H9 (cell line): ENCODE measurements at regions not wholly inside any gene's neighbourhood (a gene's known extent, or its start where the extent isn't known, plus 50 kb on each side); places are given as distances from the start of the nearest gene placed in this dataset.

Source experiments
- DNase-seq: peaks from one replicate; pipeline ENCODE4 v3.0.0-alpha.2; 2017
- H2AFZ ChIP-seq: one replicate; pipeline ENCODE4 v1.6.1; 2013; ENCODE audit warnings: mild to moderate bottlenecking, low read length, control low read depth, moderate library complexity
- H2AK5ac ChIP-seq: 2 replicates; pipeline ENCODE4 v1.6.1; 2013; ENCODE audit warnings: low read length, control low read depth, mixed read lengths; ENCODE audit not compliant: insufficient read length
- H2BK120ac ChIP-seq: one replicate; pipeline ENCODE4 v1.6.1; 2013; ENCODE audit warnings: low read depth, mild to moderate bottlenecking, low read length, control low read depth, inconsistent platforms; ENCODE audit not compliant: poor library complexity, severe bottlenecking
- H2BK12ac ChIP-seq: 2 replicates; pipeline ENCODE4 v1.6.1; 2013; ENCODE audit warnings: low read length, control low read depth, mixed read lengths, low read depth; ENCODE audit not compliant: insufficient read length
- H2BK15ac ChIP-seq: 2 replicates; pipeline ENCODE4 v1.6.1; 2013; ENCODE audit warnings: low read depth, low read length, control low read depth
- H2BK20ac ChIP-seq: one replicate; pipeline ENCODE4 v1.6.1; 2013; ENCODE audit warnings: low read depth, mild to moderate bottlenecking, low read length, control low read depth, inconsistent platforms; ENCODE audit not compliant: poor library complexity, severe bottlenecking
- H2BK5ac ChIP-seq: 2 replicates; pipeline ENCODE4 v1.6.1; 2013; ENCODE audit warnings: low read length, control low read depth, mixed read lengths; ENCODE audit not compliant: insufficient read length
- H3K14ac ChIP-seq: 2 replicates; pipeline ENCODE4 v1.6.1; 2013; ENCODE audit warnings: low read length, control low read depth; ENCODE audit not compliant: insufficient read depth
- H3K18ac ChIP-seq: 2 replicates; pipeline ENCODE4 v1.6.1; 2013; ENCODE audit warnings: low read depth, mild to moderate bottlenecking, mixed read lengths, low read length, control low read depth; ENCODE audit not compliant: insufficient read length
- H3K23ac ChIP-seq: 2 replicates; pipeline ENCODE4 v1.6.1; 2013; ENCODE audit warnings: low read length, control low read depth, mixed read lengths, low read depth; ENCODE audit not compliant: insufficient read length
- H3K23me2 ChIP-seq: 2 replicates; pipeline ENCODE4 v1.6.1; 2013; ENCODE audit warnings: low read depth, mild to moderate bottlenecking, mixed read lengths, low read length, control low read depth; ENCODE audit not compliant: insufficient read length, poor library complexity, severe bottlenecking
- H3K27ac ChIP-seq: 2 replicates; pipeline ENCODE4 v1.5.1; 2013; ENCODE audit warnings: low read length, control low read depth, mixed read lengths, low read depth; ENCODE audit not compliant: insufficient read length
- H3K27me3 ChIP-seq: 2 replicates; pipeline ENCODE4 v1.6.1; 2013; ENCODE audit warnings: low read length, control low read depth, inconsistent platforms; ENCODE audit not compliant: insufficient read depth
- H3K4ac ChIP-seq: 2 replicates; pipeline ENCODE4 v1.6.1; 2013; ENCODE audit warnings: low read depth, mild to moderate bottlenecking, control low read depth, inconsistent platforms, low read length, moderate library complexity
- H3K4me1 ChIP-seq: 2 replicates; pipeline ENCODE4 v1.6.1; 2013; ENCODE audit warnings: low read length, control low read depth, inconsistent platforms; ENCODE audit not compliant: insufficient read depth
- H3K4me2 ChIP-seq: 2 replicates; pipeline ENCODE4 v1.6.1; 2013; ENCODE audit warnings: low read length, control low read depth, mixed read lengths; ENCODE audit not compliant: insufficient read length, insufficient read depth
- H3K56ac ChIP-seq: 2 replicates; pipeline ENCODE4 v1.6.1; 2013; ENCODE audit warnings: low read depth, mild to moderate bottlenecking, mixed read lengths, low read length, control low read depth; ENCODE audit not compliant: insufficient read length
- H3K79me1 ChIP-seq: 2 replicates; pipeline ENCODE4 v1.6.1; 2013; ENCODE audit warnings: low read depth, mild to moderate bottlenecking, moderate library complexity, low read length, control low read depth, inconsistent platforms; ENCODE audit not compliant: insufficient read depth, poor library complexity, severe bottlenecking
- H3K79me2 ChIP-seq: 2 replicates; pipeline ENCODE4 v1.6.1; 2013; ENCODE audit warnings: low read length, control low read depth, inconsistent platforms; ENCODE audit not compliant: insufficient read depth
- H3K9ac ChIP-seq: 2 replicates; pipeline ENCODE4 v1.6.1; 2013; ENCODE audit warnings: low read length, control low read depth, mixed read lengths; ENCODE audit not compliant: insufficient read length; ENCODE audit errors: extremely low read depth
- H3K9me3 ChIP-seq: one replicate; pipeline ENCODE4 v1.6.1; 2013; ENCODE audit warnings: low read depth, low read length, inconsistent platforms; ENCODE audit not compliant: control insufficient read depth
- H3T11ph ChIP-seq: one replicate; pipeline ENCODE4 v1.6.1; 2013; ENCODE audit warnings: mild to moderate bottlenecking, low read length, control low read depth, inconsistent platforms
- H4K20me1 ChIP-seq: one replicate; pipeline ENCODE4 v1.6.1; 2013; ENCODE audit not compliant: control insufficient read depth, insufficient read length, insufficient read depth
- H4K5ac ChIP-seq: 2 replicates; pipeline ENCODE4 v1.6.1; 2013; ENCODE audit warnings: low read depth, mild to moderate bottlenecking, mixed read lengths, low read length, control low read depth; ENCODE audit not compliant: insufficient read length
- H4K8ac ChIP-seq: replicated peaks from 2 replicates; pipeline ENCODE4 v1.6.1; 2013; ENCODE audit warnings: low read length, control low read depth, mixed read lengths, low read depth; ENCODE audit not compliant: insufficient read length
- H4K91ac ChIP-seq: 2 replicates; pipeline ENCODE4 v1.6.1; 2013; ENCODE audit warnings: low read depth, mild to moderate bottlenecking, moderate library complexity, mixed read lengths, low read length, control low read depth; ENCODE audit not compliant: insufficient read length
- H3K27ac Mint-ChIP-seq, 3 experiments: 2 replicates in 2 of 3; 3 replicates in 1 of 3; pipeline ENCODE4 v1.8.0; 2020 to 2021; ENCODE audit warnings: mixed read lengths in 3 of 3, mild to moderate bottlenecking in 1 of 3, moderate library complexity in 1 of 3
- H3K27me3 Mint-ChIP-seq: 2 replicates; pipeline ENCODE4 v1.8.0; 2021; ENCODE audit warnings: low read depth, mild to moderate bottlenecking, moderate library complexity, mixed read lengths
- H3K36me3 Mint-ChIP-seq, 3 experiments: 2 replicates in 2 of 3; 3 replicates in 1 of 3; pipeline ENCODE4 v1.8.0; 2020 to 2021; ENCODE audit warnings: low read depth in 3 of 3, mixed read lengths in 3 of 3; ENCODE audit not compliant: insufficient read depth in 1 of 3
- H3K4me1 Mint-ChIP-seq, 2 experiments: 2 replicates each; pipeline ENCODE4 v1.8.0; 2020; ENCODE audit warnings: mixed read lengths in 2 of 2
- H3K4me3 Mint-ChIP-seq, 2 experiments: 2 replicates in 1 of 2; 3 replicates in 1 of 2; pipeline ENCODE4 v1.8.0; 2020 to 2021; ENCODE audit warnings: mild to moderate bottlenecking in 2 of 2, mixed read lengths in 2 of 2, moderate library complexity in 1 of 2
- H3K9me3 Mint-ChIP-seq, 2 experiments: 2 replicates in 1 of 2; 3 replicates in 1 of 2; pipeline ENCODE4 v1.8.0; 2020; ENCODE audit warnings: mild to moderate bottlenecking in 2 of 2, mixed read lengths in 2 of 2, moderate library complexity in 1 of 2
- WGBS: extraction: QIAGEN DNeasy Blood & Tissue Kit; methylation state at CpG from one replicate; pipeline ENCODE4 v1.1.7; 2013; ENCODE audit warnings: missing lambda C conversion rate, low lambda C conversion rate, mixed read lengths; ENCODE audit not compliant: insufficient read length; ENCODE audit errors: extremely low coverage; 5-methylcytosine and 5-hydroxymethylcytosine counted together
- TF ChIP-seq, protein P1 (sequence below): fragments of 200-600 bp; sonication (generic); conservative IDR thresholded peaks from 3 replicates; pipeline ENCODE4 v1.8.0; 2021; ENCODE audit warnings: antibody characterized with exemption, mild to moderate bottlenecking

- no peak overlapping the region for H2BK20ac ChIP-seq
- H4K20me1 ChIP-seq, result no peaks in the 10 kb centered on the region
- H3K4ac ChIP-seq, result no peak overlapping the region
- H3K23ac ChIP-seq, result no peak overlapping the region
- H2AFZ ChIP-seq, result no peak overlapping the region
- no peak overlapping the region for H2AK5ac ChIP-seq
- TF ChIP-seq, protein P1, sequence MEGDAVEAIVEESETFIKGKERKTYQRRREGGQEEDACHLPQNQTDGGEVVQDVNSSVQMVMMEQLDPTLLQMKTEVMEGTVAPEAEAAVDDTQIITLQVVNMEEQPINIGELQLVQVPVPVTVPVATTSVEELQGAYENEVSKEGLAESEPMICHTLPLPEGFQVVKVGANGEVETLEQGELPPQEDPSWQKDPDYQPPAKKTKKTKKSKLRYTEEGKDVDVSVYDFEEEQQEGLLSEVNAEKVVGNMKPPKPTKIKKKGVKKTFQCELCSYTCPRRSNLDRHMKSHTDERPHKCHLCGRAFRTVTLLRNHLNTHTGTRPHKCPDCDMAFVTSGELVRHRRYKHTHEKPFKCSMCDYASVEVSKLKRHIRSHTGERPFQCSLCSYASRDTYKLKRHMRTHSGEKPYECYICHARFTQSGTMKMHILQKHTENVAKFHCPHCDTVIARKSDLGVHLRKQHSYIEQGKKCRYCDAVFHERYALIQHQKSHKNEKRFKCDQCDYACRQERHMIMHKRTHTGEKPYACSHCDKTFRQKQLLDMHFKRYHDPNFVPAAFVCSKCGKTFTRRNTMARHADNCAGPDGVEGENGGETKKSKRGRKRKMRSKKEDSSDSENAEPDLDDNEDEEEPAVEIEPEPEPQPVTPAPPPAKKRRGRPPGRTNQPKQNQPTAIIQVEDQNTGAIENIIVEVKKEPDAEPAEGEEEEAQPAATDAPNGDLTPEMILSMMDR, result no peak
- H3K27ac ChIP-seq, result no peak overlapping the region
- Mint-ChIP-seq H3K9me3 (no peaks in the 10 kb centered on the region), H3K4me1 (peaks cover 22% of the 10 kb centered on the region in 2 experiments), H3K27ac (no peak overlapping the region), H3K27me3 (no peaks in the 10 kb centered on the region; the same call in none of the 2 replicates), H3K36me3 (peaks cover 0 to 1% (median 0%) of the 10 kb centered on the region in 3 experiments; a peak in 1 of 7 replicates), H3K4me3 (no peak overlapping the region)
- no peak overlapping the region for H3T11ph ChIP-seq
- no peak overlapping the region for H3K9ac ChIP-seq
- no peaks in the 10 kb centered on the region for H3K9me3 ChIP-seq
- DNase-seq, result no peak
- no peak overlapping the region for H4K91ac ChIP-seq
- no peak overlapping the region for H2BK120ac ChIP-seq
- no peaks in the 10 kb centered on the region for H3K23me2 ChIP-seq
- H3K14ac ChIP-seq, result no peak overlapping the region
- H2BK5ac ChIP-seq, result no peak overlapping the region
- H3K18ac ChIP-seq, result no peak overlapping the region
- H2BK15ac ChIP-seq, result no peak overlapping the region
- H2BK12ac ChIP-seq, result no peak overlapping the region
- no peak overlapping the region for H3K4me2 ChIP-seq
- no CpG with 5 or more reads among the region's 3 CpGs for WGBS
- no peaks in the 10 kb centered on the region for H3K27me3 ChIP-seq
- H4K5ac ChIP-seq, result no peak overlapping the region
- no peaks in the 10 kb centered on the region for H3K79me2 ChIP-seq
- no peak overlapping the region for H3K56ac ChIP-seq
- H4K8ac ChIP-seq, result no peak overlapping the region
- no peaks in the 10 kb centered on the region for H3K79me1 ChIP-seq
- H3K4me1 ChIP-seq, result peaks cover 8% of the 10 kb centered on the region
These were observed 405.8 kb upstream of the ADAMTS9 start for GRCh38 chr3:65093641-65094040.
